ENCODE measurements at regions not wholly inside any gene's neighbourhood (a gene's known extent, or its start where the extent isn't known, plus 50 kb on each side); places are given as distances from the start of the nearest gene placed in this dataset.
A peak's percentile ranks its signal among the peaks of the same experiment; 100 is the strongest.

DNA sequence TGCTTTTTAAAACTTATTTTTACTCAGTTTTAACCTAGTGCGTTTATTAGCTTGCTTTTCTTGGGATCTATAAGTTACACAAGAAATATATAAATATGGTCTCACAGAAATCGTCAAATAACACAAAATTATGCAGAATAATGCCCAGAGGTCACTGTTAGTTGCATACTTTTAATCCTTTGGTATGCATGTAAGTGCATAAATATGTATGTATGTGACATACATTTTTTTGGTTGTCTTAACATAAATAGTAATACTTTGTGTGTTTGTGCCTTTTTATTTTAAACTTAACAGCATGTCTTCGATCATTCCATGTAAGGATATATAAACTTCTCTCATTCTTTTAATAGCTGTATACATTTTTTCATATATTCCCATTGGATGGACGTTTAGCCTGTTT, 459.6 kb downstream of the PCNX1 start:
- no peaks in the 10 kb centered on the region for H3K27me3 Mint-ChIP-seq (ENCODE audit: low read depth)
- peak overlapping the region; percentile 97 for H3K27ac Mint-ChIP-seq (ENCODE audit: unreplicated experiment)
- H3K4me3 Mint-ChIP-seq (ENCODE audit: unreplicated experiment), result no peak overlapping the region
- H3K36me3 Mint-ChIP-seq (ENCODE audit: low read depth), result no peaks in the 10 kb centered on the region
- no peak for DNase-seq (ENCODE audit: low spot score)
- no peak for TF ChIP-seq CTCF (IDR thresholded peaks at IDR 0.05)
- H3K4me1 Mint-ChIP-seq (ENCODE audit: low read depth), result peaks cover 54% of the 10 kb centered on the region
- H3K9me3 Mint-ChIP-seq (ENCODE audit: low read depth), result peaks cover 2% of the 10 kb centered on the region

- TF ChIP-seq CTCF (IDR thresholded peaks at IDR 0.05), result no peak
- DNase-seq (ENCODE audit: low spot score), result no peak
- H3K9me3 Mint-ChIP-seq (ENCODE audit: low read depth), result no peaks in the 10 kb centered on the region
- no peaks in the 10 kb centered on the region for H3K27me3 Mint-ChIP-seq (ENCODE audit: low read depth)
- H3K4me3 Mint-ChIP-seq (ENCODE audit: unreplicated experiment), result no peak overlapping the region
- H3K27ac Mint-ChIP-seq (ENCODE audit: unreplicated experiment), result peak overlapping the region; percentile 84
- no peaks in the 10 kb centered on the region for H3K36me3 Mint-ChIP-seq (ENCODE audit: low read depth)
- H3K4me1 Mint-ChIP-seq (ENCODE audit: low read depth), result peaks cover 44% of the 10 kb centered on the region
These were observed 464.6 kb downstream of the PCNX1 start for GRCh38 chr14:71371711-71372396.

GRCh38 chr14:71372411-71372838, 465.2 kb downstream of the PCNX1 start:
- Mint-ChIP-seq H3K27ac (ENCODE audit: unreplicated experiment) (peak overlapping the region; percentile 84), H3K4me3 (ENCODE audit: unreplicated experiment) (no peak overlapping the region)

GRCh38 chr14:71373773-71374172, 466.5 kb downstream of the PCNX1 start:
- Mint-ChIP-seq H3K27me3 (ENCODE audit: low read depth) (no peaks in the 10 kb centered on the region), H3K9me3 (ENCODE audit: low read depth) (no peaks in the 10 kb centered on the region), H3K27ac (ENCODE audit: unreplicated experiment) (peak overlapping the region; percentile 89), H3K4me1 (ENCODE audit: low read depth) (peaks cover 51% of the 10 kb centered on the region), H3K36me3 (ENCODE audit: low read depth) (peaks cover 4% of the 10 kb centered on the region), H3K4me3 (ENCODE audit: unreplicated experiment) (no peak overlapping the region)
- TF ChIP-seq CTCF (IDR thresholded peaks at IDR 0.05), result no peak
- DNase-seq (ENCODE audit: low spot score), result no peak

More at GRCh38 chr14:71372411-71372838, 465.2 kb downstream of the PCNX1 start:
- Mint-ChIP-seq H3K9me3 (ENCODE audit: low read depth) (no peaks in the 10 kb centered on the region), H3K4me1 (ENCODE audit: low read depth) (peaks cover 40% of the 10 kb centered on the region), H3K27me3 (ENCODE audit: low read depth) (no peaks in the 10 kb centered on the region), H3K36me3 (ENCODE audit: low read depth) (no peaks in the 10 kb centered on the region)
- TF ChIP-seq CTCF (IDR thresholded peaks at IDR 0.05), result no peak
- no peak for DNase-seq (ENCODE audit: low spot score)

DNA sequence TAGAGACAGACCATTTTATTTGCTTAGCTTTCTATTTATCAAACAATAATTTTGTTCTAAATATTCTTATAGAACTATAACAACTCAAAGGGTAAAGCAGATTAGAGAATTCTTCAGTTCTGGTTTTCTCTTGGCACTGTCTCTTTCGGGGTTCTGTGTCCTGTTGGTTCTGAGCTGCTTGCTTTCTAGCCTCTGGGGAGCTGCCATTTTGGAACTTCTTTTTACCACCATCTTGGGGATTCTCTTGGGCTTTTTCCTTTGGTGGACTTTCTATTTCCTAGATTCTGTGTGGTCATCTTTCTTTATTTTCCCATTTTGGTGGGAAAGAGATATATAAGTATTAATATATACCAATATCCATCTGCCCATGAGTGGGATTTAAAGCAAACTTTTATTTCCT, 467.7 kb downstream of the PCNX1 start:
- no peak overlapping the region for H3K4me3 Mint-ChIP-seq (ENCODE audit: unreplicated experiment)
- peaks cover 4% of the 10 kb centered on the region for H3K36me3 Mint-ChIP-seq (ENCODE audit: low read depth)
- DNase-seq (ENCODE audit: low spot score), result no peak
- peak overlapping the region; percentile 70 for H3K27ac Mint-ChIP-seq (ENCODE audit: unreplicated experiment)
- TF ChIP-seq CTCF (IDR thresholded peaks at IDR 0.05), result no peak
- H3K27me3 Mint-ChIP-seq (ENCODE audit: low read depth), result no peaks in the 10 kb centered on the region
- peaks cover 62% of the 10 kb centered on the region for H3K4me1 Mint-ChIP-seq (ENCODE audit: low read depth)
- H3K9me3 Mint-ChIP-seq (ENCODE audit: low read depth), result no peaks in the 10 kb centered on the region
